ENCODE measurements at regions not wholly inside any gene's neighbourhood (a gene's known extent, or its start where the extent isn't known, plus 50 kb on each side); places are given as distances from the start of the nearest gene placed in this dataset.

DNA sequence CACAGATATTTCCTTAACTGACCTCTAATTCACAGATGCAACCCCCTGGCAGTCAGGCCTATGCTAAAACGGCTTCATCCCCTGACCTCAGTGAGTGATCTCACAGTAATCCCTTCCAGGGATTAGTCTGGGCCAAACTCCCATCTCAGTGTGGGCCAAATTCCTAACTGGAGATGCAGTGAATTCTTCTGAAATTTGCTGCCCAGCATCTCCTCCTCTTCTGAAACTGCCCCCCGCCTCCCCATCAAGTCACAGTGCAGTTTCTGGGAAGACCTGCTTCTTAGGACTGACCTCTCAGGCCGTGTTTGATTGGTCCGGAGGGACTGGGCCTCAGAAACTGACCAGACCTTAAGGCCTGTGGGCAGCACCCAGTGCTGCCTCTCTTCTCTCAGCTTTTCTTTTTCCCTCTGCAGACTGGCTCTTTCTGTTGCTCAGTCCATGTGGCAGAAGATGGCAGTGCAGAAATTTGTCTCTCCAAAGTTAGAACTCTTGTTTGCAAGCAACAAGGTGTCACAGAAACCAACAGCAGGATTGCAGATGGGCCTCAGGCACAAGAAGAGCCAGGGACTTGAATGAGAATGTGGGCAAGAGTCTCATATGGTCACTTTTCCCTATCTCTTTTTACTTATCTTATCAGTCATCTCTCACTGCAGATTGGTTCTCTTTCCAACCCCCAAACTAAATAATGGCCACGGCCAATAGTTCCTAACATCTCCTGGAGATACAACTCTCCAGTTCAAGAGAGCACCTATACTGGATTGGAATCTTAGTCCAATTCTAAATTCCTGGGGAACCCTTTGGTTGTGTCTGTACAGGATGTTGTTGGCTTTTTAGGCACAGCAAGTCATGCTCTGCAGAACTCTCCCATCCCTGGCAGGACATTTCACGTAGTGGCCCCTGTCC is 95.5 kb upstream of the RALGPS2 start:
- no peak for TF ChIP-seq EZH2phosphoT487 (IDR thresholded peaks at IDR 0.05; ENCODE audit: borderline replicate concordance, low read length)
- TF ChIP-seq, protein P1, sequence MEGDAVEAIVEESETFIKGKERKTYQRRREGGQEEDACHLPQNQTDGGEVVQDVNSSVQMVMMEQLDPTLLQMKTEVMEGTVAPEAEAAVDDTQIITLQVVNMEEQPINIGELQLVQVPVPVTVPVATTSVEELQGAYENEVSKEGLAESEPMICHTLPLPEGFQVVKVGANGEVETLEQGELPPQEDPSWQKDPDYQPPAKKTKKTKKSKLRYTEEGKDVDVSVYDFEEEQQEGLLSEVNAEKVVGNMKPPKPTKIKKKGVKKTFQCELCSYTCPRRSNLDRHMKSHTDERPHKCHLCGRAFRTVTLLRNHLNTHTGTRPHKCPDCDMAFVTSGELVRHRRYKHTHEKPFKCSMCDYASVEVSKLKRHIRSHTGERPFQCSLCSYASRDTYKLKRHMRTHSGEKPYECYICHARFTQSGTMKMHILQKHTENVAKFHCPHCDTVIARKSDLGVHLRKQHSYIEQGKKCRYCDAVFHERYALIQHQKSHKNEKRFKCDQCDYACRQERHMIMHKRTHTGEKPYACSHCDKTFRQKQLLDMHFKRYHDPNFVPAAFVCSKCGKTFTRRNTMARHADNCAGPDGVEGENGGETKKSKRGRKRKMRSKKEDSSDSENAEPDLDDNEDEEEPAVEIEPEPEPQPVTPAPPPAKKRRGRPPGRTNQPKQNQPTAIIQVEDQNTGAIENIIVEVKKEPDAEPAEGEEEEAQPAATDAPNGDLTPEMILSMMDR (IDR thresholded peaks at IDR 0.05; ENCODE audit: low read depth, low read length, poor library complexity, severe bottlenecking), result no peak
- Histone ChIP-seq H3K27ac (ENCODE audit: low read depth, low read length) (no peak overlapping the region), H3K4me1 (ENCODE audit: control insufficient read depth, low read length) (peaks cover 3% of the 10 kb centered on the region; the same call in 1 of the 2 replicates), H3K4me2 (ENCODE audit: low read length) (no peak overlapping the region), H3K27me3 (ENCODE audit: control insufficient read depth, low read length) (no peaks in the 10 kb centered on the region), H3K9me2 (replicated peaks; ENCODE audit: control insufficient read depth, low read length) (no peaks in the 10 kb centered on the region), H3K9me3 (ENCODE audit: control insufficient read depth, insufficient read depth, low read length) (no peaks in the 10 kb centered on the region), H3K79me2 (ENCODE audit: control insufficient read depth, low read length) (no peaks in the 10 kb centered on the region), H3K4me3 (ENCODE audit: low read length) (no peak overlapping the region), H3K36me3 (ENCODE audit: control insufficient read depth, low read length) (no peaks in the 10 kb centered on the region), H4K20me1 (ENCODE audit: control insufficient read depth, insufficient read depth, low read depth, low read length) (no peaks in the 10 kb centered on the region), H3F3A (ENCODE audit: control insufficient read depth, insufficient read depth) (no peaks in the 10 kb centered on the region)

DNA sequence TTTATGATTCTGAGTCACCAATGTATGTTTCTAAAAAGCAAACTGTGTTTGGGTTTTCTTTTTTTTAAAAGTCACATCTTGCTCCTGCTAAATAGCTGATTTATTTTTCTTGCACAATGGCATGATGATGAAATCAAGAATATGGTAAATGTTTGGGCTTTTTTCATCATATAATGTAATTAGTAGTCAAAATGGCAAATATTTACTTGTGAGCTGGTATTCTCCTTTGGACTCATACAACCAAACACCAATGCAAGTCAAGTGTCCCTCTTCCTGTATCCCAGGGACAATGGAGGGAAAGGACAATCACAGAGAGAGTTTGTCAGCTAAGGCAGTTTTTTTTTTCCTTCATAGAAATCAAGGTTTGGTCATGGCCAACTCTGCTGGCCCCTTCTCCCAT is 94.6 kb upstream of the RALGPS2 start:
- peaks cover 3% of the 10 kb centered on the region; the same call in 1 of the 2 replicates for H3K4me1 ChIP-seq (ENCODE audit: control insufficient read depth, low read length)
- H3F3A ChIP-seq (ENCODE audit: control insufficient read depth, insufficient read depth), result no peaks in the 10 kb centered on the region
- H3K4me2 ChIP-seq (ENCODE audit: low read length), result no peak overlapping the region
- H3K36me3 ChIP-seq (ENCODE audit: control insufficient read depth, low read length), result no peaks in the 10 kb centered on the region
- H4K20me1 ChIP-seq (ENCODE audit: control insufficient read depth, insufficient read depth, low read depth, low read length), result no peaks in the 10 kb centered on the region
- no peaks in the 10 kb centered on the region for H3K9me2 ChIP-seq (replicated peaks; ENCODE audit: control insufficient read depth, low read length)
- no peak overlapping the region for H3K27ac ChIP-seq (ENCODE audit: low read depth, low read length)
- TF ChIP-seq, protein P1 (IDR thresholded peaks at IDR 0.05; ENCODE audit: low read depth, low read length, poor library complexity, severe bottlenecking), result no peak
- TF ChIP-seq EZH2phosphoT487 (IDR thresholded peaks at IDR 0.05; ENCODE audit: borderline replicate concordance, low read length), result no peak
- no peaks in the 10 kb centered on the region for H3K79me2 ChIP-seq (ENCODE audit: control insufficient read depth, low read length)
- H3K4me3 ChIP-seq (ENCODE audit: low read length), result no peak overlapping the region
- no peaks in the 10 kb centered on the region for H3K9me3 ChIP-seq (ENCODE audit: control insufficient read depth, insufficient read depth, low read length)
- H3K27me3 ChIP-seq (ENCODE audit: control insufficient read depth, low read length), result no peaks in the 10 kb centered on the region

DNA sequence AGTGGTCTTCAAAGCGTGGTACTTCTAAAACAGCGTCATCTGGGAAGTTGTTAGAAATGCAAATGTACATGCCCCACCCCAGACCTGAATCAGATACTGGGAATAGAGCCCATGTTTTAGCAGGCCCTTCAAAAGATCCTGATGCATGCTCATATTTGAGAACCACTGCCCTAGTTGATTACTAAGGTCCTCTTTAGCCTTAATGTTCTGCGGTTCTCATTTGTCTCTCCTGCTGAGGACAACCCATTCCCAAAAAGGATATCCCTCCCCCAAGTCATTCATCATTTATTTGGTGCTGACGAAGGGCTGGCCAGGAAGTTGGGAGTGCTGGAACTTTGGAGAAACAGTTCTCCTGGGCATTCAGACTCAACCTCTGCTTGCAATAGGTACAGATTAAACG is 92.4 kb upstream of the RALGPS2 start:
- no peaks in the 10 kb centered on the region for H3K9me2 ChIP-seq (replicated peaks; ENCODE audit: control insufficient read depth, low read length)
- H3K9me3 ChIP-seq (ENCODE audit: control insufficient read depth, insufficient read depth, low read length), result no peaks in the 10 kb centered on the region
- no peaks in the 10 kb centered on the region for H3K79me2 ChIP-seq (ENCODE audit: control insufficient read depth, low read length)
- H3K4me2 ChIP-seq (ENCODE audit: low read length), result no peak overlapping the region
- H3K4me1 ChIP-seq (ENCODE audit: control insufficient read depth, low read length), result peaks cover 3% of the 10 kb centered on the region; the same call in 1 of the 2 replicates
- H3K27ac ChIP-seq (ENCODE audit: low read depth, low read length), result no peak overlapping the region
- no peaks in the 10 kb centered on the region for H3K27me3 ChIP-seq (ENCODE audit: control insufficient read depth, low read length)
- no peak for TF ChIP-seq EZH2phosphoT487 (IDR thresholded peaks at IDR 0.05; ENCODE audit: borderline replicate concordance, low read length)
- TF ChIP-seq, protein P1 (IDR thresholded peaks at IDR 0.05; ENCODE audit: low read depth, low read length, poor library complexity, severe bottlenecking), result no peak
- H4K20me1 ChIP-seq (ENCODE audit: control insufficient read depth, insufficient read depth, low read depth, low read length), result no peaks in the 10 kb centered on the region
- no peak overlapping the region for H3K4me3 ChIP-seq (ENCODE audit: low read length)
- H3K36me3 ChIP-seq (ENCODE audit: control insufficient read depth, low read length), result no peaks in the 10 kb centered on the region
- H3F3A ChIP-seq (ENCODE audit: control insufficient read depth, insufficient read depth), result no peaks in the 10 kb centered on the region
